Panc1 (cell line): ENCODE measurements at regions not wholly inside any gene's neighbourhood (a gene's known extent, or its start where the extent isn't known, plus 50 kb on each side); places are given as distances from the start of the nearest gene placed in this dataset.

Experiments
- ATAC-seq: fragments of 200-7000 bp; cut with Tn5 transposase; 2 replicates; pipeline ENCODE4 v1.9.1; 2020; ENCODE audit warnings: mild to moderate bottlenecking, moderate library complexity
- BruUV-seq: library from RNA; stranded (reverse); fragments of 400-500 nt; replicated peaks from 2 replicates; lab custom pipeline; 2021; lab: Mats Ljungman, UMichigan
- CTCF ChIA-PET: fragments of 300-600 bp; sonication (Branson Sonifier 250); formaldehyde crosslinking; loops from one replicate; lab custom pipeline; 2022; ENCODE audit warnings: antibody characterized with exemption; lab: Charles Lee
- POLR2A ChIA-PET: fragments of 300-600 bp; sonication (Branson Sonifier 250); formaldehyde crosslinking; loops from one replicate; lab custom pipeline; 2022; ENCODE audit warnings: antibody characterized with exemption; lab: Charles Lee
- DNase-seq: peaks from one replicate; pipeline ENCODE4 v3.0.0-alpha.2; 2010; ENCODE audit warnings: low read depth, low spot score
- H3K27ac ChIP-seq: 2 replicates; pipeline ENCODE4 v1.5.1; 2011; ENCODE audit warnings: mild to moderate bottlenecking, low read length, inconsistent platforms
- H3K27me3 ChIP-seq: fragments of 200-500 bp; sonication (Bioruptor generic); 2 replicates; pipeline ENCODE4 v1.6.0; 2014; ENCODE audit warnings: low read length, inconsistent platforms; ENCODE audit not compliant: control insufficient read depth, insufficient read depth
- H3K36me3 ChIP-seq: fragments of 200-500 bp; sonication (Bioruptor generic); 2 replicates; pipeline ENCODE4 v1.5.1; 2014; ENCODE audit warnings: inconsistent platforms, mild to moderate bottlenecking, low read length, moderate library complexity; ENCODE audit not compliant: control insufficient read depth, insufficient read depth
- H3K4me1 ChIP-seq: 2 replicates; pipeline ENCODE4 v1.5.1; 2011; ENCODE audit warnings: inconsistent platforms, mild to moderate bottlenecking, low read length, moderate library complexity; ENCODE audit not compliant: control insufficient read depth, insufficient read depth
- H3K4me3 ChIP-seq, 2 experiments: 2 replicates each; pipeline ENCODE4 v1.5.1; 2011 to 2012; ENCODE audit warnings: low read depth in 2 of 2, low read length in 2 of 2, mild to moderate bottlenecking in 2 of 2, inconsistent platforms in 1 of 2, moderate library complexity in 1 of 2
- H3K9me3 ChIP-seq: fragments of 200-500 bp; sonication (Bioruptor generic); 2 replicates; pipeline ENCODE4 v1.5.1; 2014; ENCODE audit warnings: low read depth, mild to moderate bottlenecking, inconsistent platforms, low read length, moderate library complexity; ENCODE audit not compliant: control insufficient read depth, insufficient read depth
- CTCF ChIP-seq: fragments of 450-650 bp; IDR thresholded peaks from 2 replicates; pipeline ENCODE4 v1.5.1; 2017; ENCODE audit warnings: mild to moderate bottlenecking
- POLR2AphosphoS5 ChIP-seq: IDR thresholded peaks from 2 replicates; pipeline ENCODE4 v1.6.1; 2012; ENCODE audit warnings: mild to moderate bottlenecking, low read depth, low read length, moderate library complexity
- SIN3A ChIP-seq: IDR thresholded peaks from 2 replicates; pipeline ENCODE4 v1.6.1; 2012; ENCODE audit warnings: low read depth, mild to moderate bottlenecking, low read length, moderate library complexity, borderline replicate concordance; ENCODE audit not compliant: insufficient read depth
- TCF7L2 ChIP-seq: IDR thresholded peaks from 2 replicates; pipeline ENCODE4 v1.6.1; 2011; ENCODE audit warnings: mild to moderate bottlenecking, low read depth, low read length, inconsistent platforms
- in situ Hi-C: cut with HindIII; loops from 2 replicates; pipeline ENCODE4 v1.10.0; 2016; ENCODE audit warnings: low sequenced_read_pairs, low pct_unique_long_range_greater_than_20kb
- intact Hi-C: fragments of 100-400 bp; cut with micrococcal nuclease; formaldehyde crosslinking; loops from one replicate; pipeline ENCODE4 v1.10.0; 2022; ENCODE audit not compliant: unreplicated experiment
- TF ChIP-seq, protein P1 (sequence below), 2 experiments: IDR thresholded peaks; 2 replicates each; pipeline ENCODE4 v1.6.1; 2011 to 2012; ENCODE audit warnings: low read depth in 2 of 2, control low read depth in 1 of 2, low read length in 1 of 2, mild to moderate bottlenecking in 1 of 2, moderate library complexity in 1 of 2; ENCODE audit not compliant: insufficient read depth in 1 of 2

DNA sequence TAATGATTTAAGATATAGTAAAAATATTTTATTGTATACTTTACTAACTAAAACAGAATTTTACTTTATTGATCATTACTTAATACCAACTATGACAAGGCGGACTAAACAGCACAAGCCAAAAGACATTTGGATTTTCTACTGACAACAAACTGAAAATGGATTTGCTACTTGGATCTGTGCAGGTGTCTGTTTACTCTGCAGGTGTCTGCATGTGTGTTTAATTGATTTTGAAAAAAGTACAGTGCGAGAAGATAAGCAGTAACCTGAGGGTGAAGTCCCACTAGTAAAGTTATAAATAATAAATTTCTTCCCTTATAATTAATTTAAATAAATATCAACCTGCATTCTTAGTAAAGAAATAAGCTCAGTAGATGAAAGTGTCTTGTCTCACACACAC, 696.8 kb upstream of the MBL2 start:
- TF ChIP-seq CTCF (no peak), POLR2AphosphoS5 (no peak), SIN3A (no peak)
- ChIA-PET CTCF (no interaction called here), POLR2A (no interaction called here)
- Histone ChIP-seq H3K36me3 (no peaks in the 10 kb centered on the region), H3K27ac (no peak overlapping the region), H3K27me3 (no peaks in the 10 kb centered on the region), H3K9me3 (no peaks in the 10 kb centered on the region), H3K4me1 (no peaks in the 10 kb centered on the region), H3K4me3 (no peak overlapping the region)
- DNase-seq (no peak), ATAC-seq (no peak)
- in situ Hi-C loops = no loop called here
- no TSS peak for BruUV-seq
- intact Hi-C loops = no loop called here

GRCh38 chr10:53463539-53463938, 691.0 kb upstream of the MBL2 start:
- Histone ChIP-seq H3K9me3 (no peaks in the 10 kb centered on the region), H3K4me3 (no peak overlapping the region), H3K36me3 (no peaks in the 10 kb centered on the region), H3K4me1 (no peaks in the 10 kb centered on the region), H3K27ac (no peak overlapping the region), H3K27me3 (no peaks in the 10 kb centered on the region)
- ATAC-seq (no peak), DNase-seq (no peak)
- TF ChIP-seq TCF7L2 (no peak), CTCF (no peak), SIN3A (no peak), POLR2AphosphoS5 (no peak)
- TF ChIP-seq, protein P1, sequence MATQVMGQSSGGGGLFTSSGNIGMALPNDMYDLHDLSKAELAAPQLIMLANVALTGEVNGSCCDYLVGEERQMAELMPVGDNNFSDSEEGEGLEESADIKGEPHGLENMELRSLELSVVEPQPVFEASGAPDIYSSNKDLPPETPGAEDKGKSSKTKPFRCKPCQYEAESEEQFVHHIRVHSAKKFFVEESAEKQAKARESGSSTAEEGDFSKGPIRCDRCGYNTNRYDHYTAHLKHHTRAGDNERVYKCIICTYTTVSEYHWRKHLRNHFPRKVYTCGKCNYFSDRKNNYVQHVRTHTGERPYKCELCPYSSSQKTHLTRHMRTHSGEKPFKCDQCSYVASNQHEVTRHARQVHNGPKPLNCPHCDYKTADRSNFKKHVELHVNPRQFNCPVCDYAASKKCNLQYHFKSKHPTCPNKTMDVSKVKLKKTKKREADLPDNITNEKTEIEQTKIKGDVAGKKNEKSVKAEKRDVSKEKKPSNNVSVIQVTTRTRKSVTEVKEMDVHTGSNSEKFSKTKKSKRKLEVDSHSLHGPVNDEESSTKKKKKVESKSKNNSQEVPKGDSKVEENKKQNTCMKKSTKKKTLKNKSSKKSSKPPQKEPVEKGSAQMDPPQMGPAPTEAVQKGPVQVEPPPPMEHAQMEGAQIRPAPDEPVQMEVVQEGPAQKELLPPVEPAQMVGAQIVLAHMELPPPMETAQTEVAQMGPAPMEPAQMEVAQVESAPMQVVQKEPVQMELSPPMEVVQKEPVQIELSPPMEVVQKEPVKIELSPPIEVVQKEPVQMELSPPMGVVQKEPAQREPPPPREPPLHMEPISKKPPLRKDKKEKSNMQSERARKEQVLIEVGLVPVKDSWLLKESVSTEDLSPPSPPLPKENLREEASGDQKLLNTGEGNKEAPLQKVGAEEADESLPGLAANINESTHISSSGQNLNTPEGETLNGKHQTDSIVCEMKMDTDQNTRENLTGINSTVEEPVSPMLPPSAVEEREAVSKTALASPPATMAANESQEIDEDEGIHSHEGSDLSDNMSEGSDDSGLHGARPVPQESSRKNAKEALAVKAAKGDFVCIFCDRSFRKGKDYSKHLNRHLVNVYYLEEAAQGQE (IDR thresholded peaks at IDR 0.05; ENCODE audit: insufficient read depth in 1 of 2, low read depth in 2 of 2, low read length in 1 of 2) = no peak
- in situ Hi-C loops = no loop called here
- CTCF ChIA-PET = no interaction called here
- BruUV-seq = no TSS peak
- intact Hi-C loops = no loop called here
- POLR2A ChIA-PET = no interaction called here

DNA sequence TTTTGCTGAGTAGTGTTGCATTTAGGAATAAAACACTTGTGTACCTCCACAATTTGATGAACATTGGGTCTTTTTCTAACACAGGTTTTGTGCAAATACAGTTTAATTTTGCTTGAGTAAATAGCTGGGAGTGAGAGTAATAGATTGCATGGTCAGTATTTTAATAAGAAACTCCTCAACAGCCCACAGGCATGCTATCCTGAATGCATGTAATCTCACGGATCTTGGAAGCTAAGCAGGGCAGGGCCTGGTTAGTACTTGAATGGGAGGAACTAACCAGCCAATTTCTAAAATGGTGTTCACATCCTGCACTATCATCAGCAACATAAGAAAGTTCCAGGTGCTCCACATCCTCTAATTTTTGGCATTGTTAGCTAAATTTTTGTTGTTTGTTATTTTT, 685.4 kb upstream of the MBL2 start:
- Histone ChIP-seq H3K4me3 (no peak overlapping the region), H3K27ac (no peak overlapping the region), H3K27me3 (no peaks in the 10 kb centered on the region), H3K9me3 (no peaks in the 10 kb centered on the region), H3K36me3 (no peaks in the 10 kb centered on the region), H3K4me1 (no peaks in the 10 kb centered on the region)
- no TSS peak for BruUV-seq
- DNase-seq (no peak), ATAC-seq (no peak)
- intact Hi-C loops = no loop called here
- ChIA-PET POLR2A (no interaction called here), CTCF (no interaction called here)
- TF ChIP-seq CTCF (no peak), POLR2AphosphoS5 (no peak), TCF7L2 (no peak), SIN3A (no peak)
- TF ChIP-seq, protein P1 (IDR thresholded peaks at IDR 0.05; ENCODE audit: insufficient read depth in 1 of 2, low read depth in 2 of 2, low read length in 1 of 2) = no peak
- in situ Hi-C loops = no loop called here
